RWPE1 (cell line): ENCODE measurements at regions not wholly inside any gene's neighbourhood (a gene's known extent, or its start where the extent isn't known, plus 50 kb on each side); places are given as distances from the start of the nearest gene placed in this dataset.

Experiments
- CTCF ChIA-PET: fragments of 350-600 bp; sonication (Branson Sonifier 250); formaldehyde crosslinking; extraction: SDS; loops from one replicate; lab custom pipeline; 2021; lab: Yijun Ruan, JAX
- POLR2A ChIA-PET: fragments of 400-600 bp; formaldehyde crosslinking; extraction: SDS; loops from one replicate; lab custom pipeline; 2020; ENCODE audit warnings: antibody characterized with exemption; ENCODE audit not compliant: low non-redundant PET; lab: Yijun Ruan, JAX
- DNase-seq: peaks from one replicate; pipeline ENCODE4 v3.0.0; 2012; ENCODE audit warnings: low spot score
- H3K27ac ChIP-seq: fragments of 450-650 bp; 2 replicates; pipeline ENCODE4 v1.5.1; 2017
- TF ChIP-seq, protein P1 (sequence below): fragments of 450-650 bp; conservative IDR thresholded peaks from 2 replicates; pipeline ENCODE4 v1.5.1; 2017; ENCODE audit warnings: low read depth, mild to moderate bottlenecking

- POLR2A ChIA-PET, result no interaction called here
- peak; percentile 48 for DNase-seq
- TF ChIP-seq, protein P1, sequence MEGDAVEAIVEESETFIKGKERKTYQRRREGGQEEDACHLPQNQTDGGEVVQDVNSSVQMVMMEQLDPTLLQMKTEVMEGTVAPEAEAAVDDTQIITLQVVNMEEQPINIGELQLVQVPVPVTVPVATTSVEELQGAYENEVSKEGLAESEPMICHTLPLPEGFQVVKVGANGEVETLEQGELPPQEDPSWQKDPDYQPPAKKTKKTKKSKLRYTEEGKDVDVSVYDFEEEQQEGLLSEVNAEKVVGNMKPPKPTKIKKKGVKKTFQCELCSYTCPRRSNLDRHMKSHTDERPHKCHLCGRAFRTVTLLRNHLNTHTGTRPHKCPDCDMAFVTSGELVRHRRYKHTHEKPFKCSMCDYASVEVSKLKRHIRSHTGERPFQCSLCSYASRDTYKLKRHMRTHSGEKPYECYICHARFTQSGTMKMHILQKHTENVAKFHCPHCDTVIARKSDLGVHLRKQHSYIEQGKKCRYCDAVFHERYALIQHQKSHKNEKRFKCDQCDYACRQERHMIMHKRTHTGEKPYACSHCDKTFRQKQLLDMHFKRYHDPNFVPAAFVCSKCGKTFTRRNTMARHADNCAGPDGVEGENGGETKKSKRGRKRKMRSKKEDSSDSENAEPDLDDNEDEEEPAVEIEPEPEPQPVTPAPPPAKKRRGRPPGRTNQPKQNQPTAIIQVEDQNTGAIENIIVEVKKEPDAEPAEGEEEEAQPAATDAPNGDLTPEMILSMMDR, result peak; percentile 71
- CTCF ChIA-PET, result interaction anchor here (0.6 to 1.5 kb wide), 4 partner anchors 9 to 1508 kb away, joined by 3 to 6 read pairs (median 4); no protein-coding TSS in a partner anchor
- no peak overlapping the region for H3K27ac ChIP-seq
Observed at GRCh38 chr9:101791938-101792337, 53.5 kb upstream of the GRIN3A start.

DNA sequence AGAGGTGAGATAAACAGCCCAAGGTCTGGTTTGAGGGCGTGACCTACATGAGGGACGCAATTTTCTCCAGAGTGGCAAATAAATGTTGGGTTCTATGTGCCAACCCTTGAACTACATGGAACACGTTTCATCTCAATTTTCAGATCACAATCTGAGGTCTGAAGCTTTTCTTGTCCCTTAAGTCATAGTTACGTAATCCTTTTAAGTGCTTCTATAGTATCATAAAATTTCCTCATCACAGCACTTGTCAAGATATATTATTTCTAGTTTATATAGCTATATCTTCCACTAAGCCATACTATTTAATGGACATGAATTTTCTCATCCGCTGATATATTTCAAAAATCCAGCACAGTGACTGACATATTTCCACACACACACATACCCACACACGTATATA, 53.1 kb upstream of the GRIN3A start:
- DNase-seq, result no peak
- TF ChIP-seq, protein P1, result no peak
- H3K27ac ChIP-seq, result no peak overlapping the region
- ChIA-PET CTCF (interaction anchor here (0.6 to 1.5 kb wide), 4 partner anchors 10 to 1508 kb away, joined by 3 to 6 read pairs (median 4); no protein-coding TSS in a partner anchor), POLR2A (no interaction called here)
